Limb (tissue), 2 donors: ENCODE measurements at regions not wholly inside any gene's neighbourhood (a gene's known extent, or its start where the extent isn't known, plus 50 kb on each side); places are given as distances from the start of the nearest gene placed in this dataset.
"Not testable (repeated sequence)": the region's sequence is repeated elsewhere in the genome, so short reads cannot be mapped to it uniquely, and the experiment has no call there.

Experiments used
- DNase-seq, 2 donors: peaks; one replicate each; pipeline ENCODE4 v3.0.0-alpha.2; 2016; ENCODE audit errors: extremely low spot score in 2 of 2

- no peak for DNase-seq
Observed at GRCh38 chr3:150247441-150247840, 160.7 kb upstream of the TSC22D2 start.

DNA sequence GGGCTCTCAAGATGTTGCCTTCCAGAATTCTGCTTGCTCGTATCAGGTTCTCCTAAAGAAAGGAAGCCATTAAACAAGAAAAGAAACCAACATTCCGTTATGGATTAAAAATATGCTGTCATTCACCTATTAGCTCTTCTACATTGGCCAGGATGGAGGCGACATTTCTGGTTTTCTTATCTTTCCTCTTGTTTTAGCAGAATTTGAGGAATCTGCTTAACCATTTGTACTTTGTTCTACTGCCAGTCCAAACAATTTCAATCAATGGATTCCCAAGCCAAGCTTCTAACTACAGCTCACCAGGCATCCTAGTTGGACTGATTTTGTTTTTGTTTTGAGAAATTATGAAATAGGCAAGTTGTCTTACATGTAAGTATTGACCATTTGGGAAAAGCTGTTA is 164.6 kb upstream of the TSC22D2 start:
- DNase-seq: no peak

GRCh38 chr3:150242220-150242936 is 165.7 kb upstream of the TSC22D2 start:
- peak in 1 of 2 donors; percentile 55 for DNase-seq

DNA sequence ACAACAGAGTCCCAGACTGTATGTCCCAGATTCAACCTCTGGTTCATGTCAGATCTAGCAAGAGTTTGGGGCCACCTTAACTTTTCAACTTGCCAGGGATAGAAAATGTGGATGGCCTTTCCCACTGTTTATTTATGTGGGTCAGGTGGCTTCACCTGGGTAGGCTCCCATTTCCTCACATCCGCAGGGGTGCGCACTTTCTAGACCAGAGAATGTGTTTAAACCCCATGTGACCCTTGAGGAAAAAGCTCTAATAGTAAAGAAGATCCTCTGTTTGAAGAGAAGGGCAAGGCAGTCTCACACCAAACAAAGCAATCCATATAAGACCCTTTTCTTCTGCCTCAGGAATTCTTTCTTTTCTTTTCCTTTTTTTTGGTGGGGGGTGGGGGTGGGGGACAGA is 167.2 kb upstream of the TSC22D2 start:
- no peak for DNase-seq

DNA sequence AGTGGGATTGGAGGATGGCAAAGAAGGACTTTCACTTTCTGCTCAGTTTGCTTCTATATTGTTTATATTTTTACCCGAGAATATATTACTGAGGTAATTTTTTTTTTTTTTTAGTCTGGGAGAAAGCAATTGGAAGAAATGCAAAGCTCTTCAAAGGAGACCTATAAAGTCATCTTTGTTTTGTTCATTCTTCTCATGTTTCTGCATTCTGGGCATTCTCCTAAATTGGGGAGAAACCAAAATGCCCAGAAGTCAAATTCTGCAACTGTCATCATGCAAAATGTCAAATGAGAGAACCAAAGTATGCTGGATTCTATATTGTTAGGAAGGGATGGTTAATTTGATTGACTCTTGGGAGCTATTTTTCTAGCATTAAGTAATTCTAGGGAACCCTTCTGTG is 168.3 kb upstream of the TSC22D2 start:
- DNase-seq: no peak

- DNase-seq: no peak
Observed at GRCh38 chr3:150238995-150239619, 169.0 kb upstream of the TSC22D2 start.

GRCh38 chr3:150238048-150238802 is 169.9 kb upstream of the TSC22D2 start:
- no peak for DNase-seq

DNA sequence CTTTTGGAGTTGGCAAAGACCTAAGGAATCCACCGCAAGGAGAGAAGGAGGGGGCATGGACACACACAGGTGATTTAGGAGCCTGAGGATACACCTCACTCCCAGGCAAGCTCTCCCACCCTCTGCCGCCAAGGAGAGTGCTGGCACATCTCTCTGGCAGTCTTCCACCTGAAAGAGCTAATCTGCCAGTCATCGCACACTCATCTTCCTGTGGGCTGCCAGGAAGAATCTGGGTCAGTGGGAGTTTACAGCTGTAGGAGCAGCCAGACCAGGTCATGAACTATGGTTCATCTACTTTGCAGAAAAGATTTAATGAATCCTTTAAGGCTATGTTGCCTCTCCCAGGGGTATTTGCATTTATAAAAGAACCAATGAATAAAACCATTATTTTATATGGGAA is 170.6 kb upstream of the TSC22D2 start:
- no peak for DNase-seq

DNA sequence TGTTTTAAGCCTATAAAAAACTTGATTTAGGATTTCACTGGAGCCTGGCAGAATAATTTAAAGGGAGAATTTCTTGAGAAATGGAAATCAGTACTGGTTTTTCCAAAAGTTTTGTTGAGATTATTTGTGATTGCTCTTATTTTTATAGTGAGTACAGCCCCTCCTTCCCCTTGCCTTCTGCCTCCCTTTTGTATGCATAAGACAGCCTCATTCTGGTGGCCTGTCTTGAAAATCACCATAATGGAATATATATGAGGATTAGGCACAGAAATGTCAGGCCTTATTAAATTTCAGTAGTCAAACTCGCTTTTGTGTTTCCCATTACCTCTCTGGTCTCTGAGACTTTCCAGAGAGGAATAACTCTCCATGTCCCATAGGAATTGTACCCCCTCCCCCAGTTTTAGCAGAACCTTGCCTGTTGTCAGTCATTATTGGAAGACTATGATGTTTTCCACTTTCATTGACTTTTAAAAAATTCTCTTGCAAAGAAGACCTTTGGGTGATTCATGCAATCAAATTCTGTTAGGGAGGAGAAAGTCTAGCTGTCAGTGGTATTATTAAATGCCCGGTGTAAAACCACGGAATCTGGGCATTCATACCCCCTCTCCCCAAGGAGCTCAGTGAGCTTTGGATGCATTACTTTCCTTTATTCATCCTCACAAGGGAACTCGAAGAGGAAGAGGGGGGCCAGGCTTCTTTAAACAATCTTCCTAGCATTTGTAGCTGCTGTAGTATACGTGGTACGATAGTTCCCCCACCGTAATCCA is 171.6 kb upstream of the TSC22D2 start:
- DNase-seq: no peak

DNA sequence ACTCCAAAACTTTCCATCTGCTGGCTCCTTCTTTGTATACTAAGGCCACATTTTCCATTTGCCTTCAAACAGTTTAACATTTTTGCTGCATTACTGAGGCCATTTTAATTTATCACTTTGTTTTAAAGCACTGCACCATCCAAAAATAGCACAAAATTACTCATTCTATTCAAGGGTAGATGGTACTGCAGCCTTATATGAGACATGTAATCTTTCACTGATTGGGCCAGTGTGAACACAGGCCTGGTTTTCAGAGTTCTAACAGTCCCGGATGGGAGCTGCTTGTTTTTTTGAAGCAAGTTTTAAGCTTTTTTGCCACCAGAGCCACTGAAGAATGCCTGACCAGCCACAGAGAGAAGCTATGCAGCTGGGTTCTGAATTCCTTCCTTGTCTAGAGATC is 172.3 kb upstream of the TSC22D2 start:
- no peak for DNase-seq

GRCh38 chr3:150232992-150233451 is 175.1 kb upstream of the TSC22D2 start:
- no peak for DNase-seq

GRCh38 chr3:150230037-150230436 is 178.1 kb upstream of the TSC22D2 start:
- no peak for DNase-seq

GRCh38 chr3:150228626-150229025 is 179.5 kb upstream of the TSC22D2 start:
- DNase-seq: not testable (repeated sequence)

DNA sequence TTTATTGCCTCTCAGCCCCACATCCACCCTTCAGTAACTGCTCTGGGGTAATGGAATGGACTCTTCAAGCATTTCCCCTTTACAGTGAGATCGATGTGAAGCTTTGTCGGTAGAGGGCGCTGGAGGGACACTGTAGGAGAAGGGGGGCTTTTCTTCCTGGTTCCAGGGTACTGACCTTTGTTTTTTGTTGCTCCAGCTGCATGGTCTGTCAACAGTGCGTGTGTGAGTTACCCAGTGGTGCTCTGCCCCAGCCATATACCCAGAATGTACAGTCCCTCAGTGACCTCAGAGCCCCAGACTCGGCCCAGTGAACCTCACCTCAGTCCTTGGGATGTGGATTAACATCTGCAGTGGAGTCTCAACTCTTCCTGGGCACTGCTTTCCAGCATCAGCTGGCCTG is 180.3 kb upstream of the TSC22D2 start:
- peak in 1 of 2 donors; percentile 73 for DNase-seq

GRCh38 chr3:150225986-150226385 is 182.1 kb upstream of the TSC22D2 start:
- no peak for DNase-seq

GRCh38 chr3:150223558-150223957 is 184.5 kb upstream of the TSC22D2 start:
- no peak for DNase-seq

- DNase-seq: no peak
Observed at GRCh38 chr3:150222691-150223489, 185.2 kb upstream of the TSC22D2 start.

DNA sequence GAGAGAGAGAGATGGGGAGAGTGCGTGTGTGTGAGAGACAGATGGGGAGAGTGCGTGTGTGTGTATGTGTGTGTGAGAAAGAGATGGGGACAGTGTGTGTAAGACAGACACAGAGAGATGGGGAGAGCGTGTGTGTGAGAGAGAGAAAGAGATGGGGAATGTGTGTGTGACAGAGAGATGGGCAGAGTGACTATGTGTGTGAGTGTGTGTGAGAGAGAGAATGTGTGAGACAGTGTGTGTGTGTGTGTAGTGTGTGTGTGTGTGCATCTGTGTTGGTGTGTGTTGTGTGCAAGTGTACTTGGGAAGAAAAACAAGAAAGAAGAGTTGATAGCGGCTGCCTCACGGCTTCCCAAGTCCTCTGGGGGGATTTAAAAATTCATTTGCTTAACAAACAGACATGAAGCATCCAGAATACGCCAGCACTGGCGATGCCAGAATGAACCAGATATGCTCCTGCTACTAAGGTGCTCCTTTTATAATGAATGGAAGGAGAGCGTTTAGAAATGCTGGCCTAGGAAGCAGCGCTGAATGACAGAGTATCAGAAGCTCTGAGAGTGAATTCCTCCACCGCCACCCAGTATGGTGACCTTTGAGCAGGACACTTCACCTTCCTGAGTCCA is 186.1 kb upstream of the TSC22D2 start:
- DNase-seq: no peak

DNA sequence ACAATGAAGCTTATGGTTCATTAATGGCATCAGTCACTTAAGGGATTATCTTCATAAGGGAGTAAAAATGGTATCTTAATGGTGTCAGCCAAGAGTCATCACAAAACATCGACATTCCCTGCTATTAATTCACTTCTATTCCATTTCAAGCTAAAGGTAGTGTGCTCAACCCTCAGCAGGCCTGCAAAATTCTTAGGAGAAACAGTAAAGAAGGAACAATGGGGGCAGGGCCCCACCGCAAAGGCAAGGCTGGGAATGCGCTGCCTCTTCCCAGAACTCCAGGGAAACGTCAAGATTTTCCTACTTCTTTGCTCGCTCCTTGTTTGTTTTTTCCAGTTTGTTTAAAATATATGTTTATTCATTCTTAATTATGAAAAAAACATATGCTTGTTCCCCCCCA is 187.3 kb upstream of the TSC22D2 start:
- peak in 1 of 2 donors; percentile 54 for DNase-seq

DNA sequence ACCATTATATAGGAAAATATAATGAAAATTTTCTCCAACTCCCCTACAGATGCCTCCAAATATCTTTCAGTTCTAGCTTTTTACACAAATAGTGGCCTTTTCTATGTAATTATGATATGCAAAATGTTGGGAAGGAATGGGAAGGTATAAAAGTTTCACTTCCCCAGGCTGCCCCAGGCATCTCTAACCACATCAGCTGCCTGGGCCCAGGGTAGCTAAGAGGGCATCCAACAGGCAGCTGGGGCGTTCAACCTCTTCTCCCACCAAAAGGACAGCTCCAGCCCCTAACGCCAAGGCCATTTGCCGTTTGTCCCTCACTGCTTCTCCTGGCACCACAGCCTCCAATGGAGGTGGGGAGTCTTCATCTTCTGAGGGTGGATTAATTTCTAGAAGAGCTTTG is 188.1 kb upstream of the TSC22D2 start:
- DNase-seq: no peak
